NCI-H1105 treated with DMSO at 0.1 percent for 48 hours (cell line): ENCODE measurements at regions not wholly inside any gene's neighbourhood (a gene's known extent, or its start where the extent isn't known, plus 50 kb on each side); places are given as distances from the start of the nearest gene placed in this dataset.
"Not testable (repeated sequence)": the region's sequence is repeated elsewhere in the genome, so short reads cannot be mapped to it uniquely, and the experiment has no call there.

ENCODE experiments used
- DNase-seq: peaks from one replicate; lab custom pipeline; 2025; lab: John Stamatoyannopoulos, UW

- DNase-seq = no peak
Measured at GRCh38 chr10:20492447-20492846, 404.7 kb downstream of the NEBL start.

DNA sequence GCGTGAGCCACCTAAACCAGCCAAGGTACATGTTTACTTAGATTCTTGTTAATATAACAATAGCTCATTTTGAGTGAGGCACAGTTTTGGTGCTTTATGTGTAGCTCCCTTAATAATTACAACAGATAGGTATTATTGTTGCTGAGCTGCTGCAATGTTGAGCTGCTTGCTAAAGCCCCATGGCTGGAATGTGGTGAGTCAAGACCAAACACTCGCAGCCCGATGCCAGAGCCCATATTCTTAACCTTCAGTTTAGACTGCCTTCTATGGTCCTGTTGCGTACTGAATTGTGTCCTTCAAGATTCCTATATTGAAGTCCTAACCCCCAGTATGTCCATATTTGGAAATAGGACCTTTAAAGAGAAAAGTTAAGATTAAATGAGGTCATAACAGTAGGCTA, 407.1 kb downstream of the NEBL start:
- no peak for DNase-seq

GRCh38 chr10:20486791-20487190, 410.3 kb downstream of the NEBL start:
- no peak for DNase-seq

DNA sequence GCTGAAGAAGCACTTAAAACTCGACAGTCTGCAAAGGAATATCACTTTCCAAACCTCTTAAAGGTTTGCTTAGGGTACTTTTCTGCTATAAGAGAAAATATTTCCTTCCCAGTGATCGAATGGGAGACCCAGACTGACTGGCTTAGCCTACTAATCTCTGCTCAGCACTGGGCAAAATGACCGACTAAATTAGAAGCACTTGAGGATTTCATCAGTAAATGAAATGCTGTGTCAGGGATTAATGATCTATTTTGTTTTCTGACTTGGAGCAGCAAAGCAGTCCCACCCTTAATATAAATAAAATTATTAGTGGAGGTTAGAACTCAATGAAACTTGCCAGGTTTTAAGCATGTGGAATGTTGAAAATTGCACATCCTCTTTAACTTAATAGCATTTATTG, 411.6 kb downstream of the NEBL start:
- no peak for DNase-seq

- DNase-seq = no peak
Measured at GRCh38 chr10:20481054-20481453, 416.1 kb downstream of the NEBL start.

DNA sequence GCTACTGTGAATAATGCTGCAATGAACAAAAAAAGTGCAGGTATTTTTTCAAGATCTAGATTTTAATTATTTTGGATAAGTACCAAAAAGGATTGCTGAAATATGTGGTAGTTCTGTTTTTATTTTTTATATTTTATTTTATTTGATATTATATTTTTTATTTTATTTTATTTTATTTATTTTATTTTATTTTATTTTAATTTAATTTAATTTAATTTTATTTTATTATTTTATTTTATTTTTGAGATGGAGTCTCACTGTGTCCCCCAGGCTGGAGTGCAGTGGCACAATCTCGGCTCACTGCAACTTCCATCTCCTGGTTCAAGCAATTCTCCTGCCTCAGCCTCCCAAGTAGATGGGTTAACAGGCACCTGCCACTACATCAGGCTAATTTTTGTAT, 416.5 kb downstream of the NEBL start:
- DNase-seq = not testable (repeated sequence)

- DNase-seq = no peak
Measured at GRCh38 chr10:20474064-20474463, 423.0 kb downstream of the NEBL start.

DNA sequence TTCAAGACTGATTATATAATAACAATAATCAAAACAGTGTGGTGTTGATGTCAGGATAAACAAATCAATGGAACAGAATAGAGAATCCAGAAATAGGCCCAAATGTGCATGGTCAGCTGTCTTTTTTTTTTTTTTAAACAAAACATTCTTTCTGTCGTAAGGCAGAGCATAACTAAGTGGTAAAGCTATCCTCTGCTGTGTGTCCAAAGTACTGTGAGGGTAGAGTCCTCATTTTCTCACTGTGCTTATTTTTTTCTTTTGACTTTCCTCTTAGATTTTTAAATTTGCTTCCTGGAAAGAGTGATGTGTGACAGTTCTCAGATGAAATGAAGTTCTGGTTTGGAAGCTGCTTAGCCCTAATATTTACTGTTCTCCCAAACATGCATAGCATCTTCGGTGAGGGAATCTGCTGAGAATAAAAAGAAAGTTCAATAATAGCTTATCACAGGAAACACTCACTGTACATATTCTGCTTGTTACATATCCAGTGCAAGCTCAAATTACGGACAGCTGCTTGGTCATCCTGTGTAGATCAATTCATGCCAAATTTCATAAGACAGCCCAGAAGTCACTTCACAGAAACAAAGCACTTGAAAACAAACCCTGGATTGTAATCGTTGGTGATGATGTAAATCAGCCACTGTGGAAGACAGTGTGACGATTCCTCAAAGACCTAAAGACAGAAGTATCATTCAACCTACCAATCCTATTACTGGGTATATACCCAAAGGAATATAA, 423.9 kb downstream of the NEBL start:
- DNase-seq = no peak

GRCh38 chr10:20466731-20467130, 430.4 kb downstream of the NEBL start:
- no peak for DNase-seq

- no peak for DNase-seq
Measured at GRCh38 chr10:20457649-20458048, 439.5 kb downstream of the NEBL start.

DNA sequence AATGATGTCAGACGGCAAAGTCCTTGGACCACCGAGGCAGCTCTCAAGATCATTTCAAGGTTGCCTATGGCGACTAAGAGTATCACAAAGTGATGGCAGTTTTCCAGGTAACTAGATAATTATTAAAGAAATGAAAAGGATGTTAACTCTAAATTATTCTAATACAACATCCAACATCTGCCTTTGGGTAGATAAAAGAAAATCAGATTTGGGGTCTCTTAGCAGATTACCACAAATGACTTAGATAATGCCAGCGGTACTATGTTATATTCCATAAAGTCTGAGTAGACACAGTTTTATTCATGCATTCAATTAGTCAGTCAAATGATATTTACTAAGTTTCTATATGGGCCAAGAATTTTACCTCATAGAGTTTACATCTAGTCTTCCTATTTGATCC, 441.3 kb downstream of the NEBL start:
- DNase-seq = no peak

- DNase-seq = no peak
Measured at GRCh38 chr10:20454331-20454730, 442.8 kb downstream of the NEBL start.

DNA sequence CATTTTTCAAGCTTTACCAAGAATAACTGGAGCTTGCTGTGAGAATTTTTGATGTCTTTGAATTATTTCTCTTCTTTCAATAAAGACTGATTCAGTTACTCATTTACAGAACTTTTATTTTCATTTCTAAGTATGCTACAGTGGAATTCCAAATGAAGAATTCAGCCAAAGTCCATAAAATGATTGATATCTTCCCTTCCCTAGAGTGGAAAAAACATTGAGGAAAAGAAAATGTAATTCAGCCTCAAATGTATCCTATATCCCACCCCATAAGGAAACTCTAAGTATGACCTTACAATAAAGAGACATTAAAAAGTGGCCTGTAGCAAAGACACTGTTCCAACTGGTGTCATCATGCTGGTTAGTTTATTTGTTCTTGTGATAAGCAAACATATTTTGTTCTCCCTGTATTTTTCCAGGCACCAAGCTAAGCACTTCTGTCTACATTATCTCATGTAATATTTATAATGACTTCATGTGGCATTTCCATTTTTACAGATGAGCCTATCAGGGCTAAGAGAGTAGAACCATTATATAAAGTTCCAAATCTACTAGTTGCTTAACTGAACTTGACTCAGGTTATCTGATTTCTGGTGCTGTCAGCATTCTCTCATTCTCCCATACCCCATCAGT, 450.4 kb downstream of the NEBL start:
- no peak for DNase-seq

GRCh38 chr10:20443094-20443493, 454.0 kb downstream of the NEBL start:
- peak; percentile 25 for DNase-seq

- no peak for DNase-seq
Measured at GRCh38 chr10:20429742-20430141, 467.4 kb downstream of the NEBL start.

DNA sequence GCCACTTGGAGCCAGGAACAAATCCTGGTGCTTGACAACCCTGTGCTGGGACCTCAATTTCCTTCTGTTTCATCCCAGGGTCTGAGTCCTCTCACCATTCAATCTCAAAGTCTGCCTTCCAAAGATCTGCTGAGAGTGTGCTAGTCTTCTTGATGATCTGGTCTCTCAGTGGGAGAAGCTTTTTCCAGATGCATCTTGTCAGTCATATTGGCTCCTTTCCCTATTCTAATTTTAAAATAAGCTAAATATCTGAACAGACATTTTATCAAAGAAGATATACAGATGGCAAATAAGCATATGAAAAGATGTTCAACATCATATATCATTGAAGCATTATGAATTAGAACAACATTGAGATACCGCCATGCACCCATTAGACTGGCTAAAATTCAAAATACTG, 469.3 kb downstream of the NEBL start:
- no peak for DNase-seq

DNA sequence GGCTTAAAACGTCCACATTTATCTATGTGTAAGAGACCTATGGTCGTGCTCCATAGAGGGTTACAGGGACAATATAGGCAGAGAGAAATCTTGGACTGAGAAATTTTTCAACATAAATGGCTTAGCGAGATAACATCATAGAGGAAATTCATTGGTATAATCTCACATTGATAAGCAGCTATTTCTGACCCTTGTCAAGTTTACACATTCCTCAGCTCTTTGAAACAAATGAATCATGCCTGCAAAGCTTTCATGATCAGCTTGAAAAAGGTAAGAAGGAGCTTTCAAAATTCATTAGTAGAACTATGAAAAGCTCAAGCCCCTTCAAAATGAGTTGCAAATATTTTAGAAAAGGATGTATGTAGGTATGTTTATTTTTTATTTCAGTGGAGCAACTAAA, 478.8 kb downstream of the NEBL start:
- DNase-seq = no peak

DNA sequence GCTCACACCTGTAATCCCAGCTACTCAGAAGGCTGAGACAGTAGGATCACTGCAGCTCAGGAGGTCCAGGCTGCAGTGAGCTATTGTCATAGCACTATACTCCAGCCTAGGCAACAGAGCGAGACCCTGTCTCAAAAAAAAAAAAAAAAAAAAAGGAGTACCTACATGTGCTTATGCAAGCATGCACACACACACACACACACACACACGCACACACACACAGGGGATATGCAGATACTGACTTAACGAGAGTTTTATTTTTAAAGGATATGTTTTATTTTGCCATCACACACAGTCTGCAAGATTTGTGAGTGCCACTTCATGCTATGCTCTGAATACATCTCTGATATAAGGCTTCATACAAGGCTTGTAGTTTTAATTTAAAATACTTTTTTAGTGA, 479.3 kb downstream of the NEBL start:
- DNase-seq = no peak

DNA sequence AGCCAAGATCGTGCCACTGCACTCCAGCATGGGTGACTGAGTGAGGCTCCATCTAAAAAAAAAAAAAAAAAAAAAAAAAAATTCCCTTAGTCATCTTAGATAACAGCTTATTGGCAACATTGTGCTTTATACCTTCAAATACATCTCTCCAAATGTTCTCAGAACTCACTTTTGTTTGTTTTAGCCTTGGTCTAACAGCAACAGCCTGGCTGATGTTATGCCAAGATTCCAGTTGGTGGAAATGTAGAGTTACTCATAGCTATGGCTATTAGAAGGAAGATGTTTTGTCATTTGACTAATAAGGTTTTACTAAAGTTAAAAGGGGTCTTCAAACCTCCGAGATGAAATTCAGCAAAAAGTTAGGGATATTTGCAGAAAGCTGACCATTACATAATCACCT, 481.4 kb downstream of the NEBL start:
- DNase-seq = no peak

DNA sequence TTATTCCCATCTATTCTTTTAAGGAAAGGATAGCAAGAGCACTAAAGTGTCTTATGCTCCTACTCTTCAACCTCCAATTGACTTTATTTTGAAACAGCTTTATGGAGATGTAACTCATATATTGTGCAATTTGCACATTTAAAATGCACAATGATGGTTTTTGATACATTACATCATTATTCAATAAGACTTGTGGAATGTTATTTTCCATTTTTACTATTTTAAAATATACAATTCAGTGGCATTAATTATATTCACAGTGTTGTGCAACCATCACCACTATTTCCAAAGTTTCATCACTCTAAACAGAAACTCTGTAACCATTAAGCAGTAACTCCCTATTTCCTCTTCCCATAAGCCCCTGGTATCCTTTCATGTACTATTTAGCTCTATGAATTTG, 489.8 kb downstream of the NEBL start:
- DNase-seq = no peak

DNA sequence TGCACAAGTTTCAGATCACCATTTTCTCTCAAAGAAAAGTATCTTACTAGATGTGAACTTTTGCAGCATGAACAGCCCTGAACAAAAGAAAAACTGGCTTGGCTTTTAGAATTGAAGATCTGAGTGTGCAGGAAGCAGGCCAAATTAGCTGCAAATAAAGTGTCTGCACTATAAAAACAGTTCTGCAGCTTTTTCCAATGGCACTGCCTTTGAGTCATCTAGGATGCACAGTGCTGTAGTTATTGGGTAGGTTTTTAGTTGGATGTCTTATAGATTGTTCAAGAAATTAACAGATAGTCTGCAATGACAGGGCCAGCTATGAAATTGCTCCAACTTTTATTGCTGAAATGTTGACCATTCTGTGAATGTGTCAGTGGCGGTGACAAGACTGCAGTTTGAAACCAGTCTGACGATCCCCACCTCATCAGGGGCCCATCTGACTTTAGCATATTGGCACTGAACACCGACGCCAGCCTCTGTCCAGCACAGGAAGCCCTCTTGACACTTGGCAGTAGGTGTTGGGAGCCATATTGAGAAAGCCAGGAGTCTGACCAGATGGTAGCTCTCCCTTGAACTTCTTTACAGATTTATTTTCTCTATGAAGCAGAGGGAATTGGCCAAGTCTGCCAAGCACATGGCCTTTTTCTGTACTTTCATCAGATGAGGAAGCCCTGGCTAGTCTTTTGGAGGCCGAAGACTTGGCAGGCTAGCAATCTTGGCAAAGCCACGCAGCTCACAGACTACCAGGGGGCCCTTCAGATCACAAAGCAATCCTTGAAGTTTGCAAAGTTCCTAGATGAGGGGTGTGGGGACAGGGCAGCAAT, 490.6 kb downstream of the NEBL start:
- no peak for DNase-seq

GRCh38 chr10:20405761-20406160, 491.4 kb downstream of the NEBL start:
- DNase-seq = no peak

GRCh38 chr10:20405050-20405449, 492.1 kb downstream of the NEBL start:
- no peak for DNase-seq
